Bronchial epithelial cell (primary cell): ENCODE measurements at regions not wholly inside any gene's neighbourhood (a gene's known extent, or its start where the extent isn't known, plus 50 kb on each side); places are given as distances from the start of the nearest gene placed in this dataset.

ENCODE experiments used
- DNase-seq: peaks from one replicate; pipeline ENCODE4 v3.0.0-alpha.2; 2010; ENCODE audit warnings: low read depth
- FAIRE-seq: peaks from 2 replicates; lab custom pipeline; 2011; peaks lifted over from hg19 to GRCh38; lab: Jason Lieb, UNC
- H3K27me3 ChIP-seq: 2 replicates; pipeline ENCODE4 v1.5.1; 2011; ENCODE audit warnings: low read length; ENCODE audit not compliant: control insufficient read depth, insufficient read depth
- H3K36me3 ChIP-seq: 2 replicates; pipeline ENCODE4 v1.5.1; 2011; ENCODE audit warnings: low read length; ENCODE audit not compliant: control insufficient read depth, insufficient read depth
- H3K4me3 ChIP-seq: 2 replicates; pipeline ENCODE4 v1.5.1; 2011; ENCODE audit warnings: mild to moderate bottlenecking, low read depth, low read length, control low read depth
- CTCF ChIP-seq: IDR thresholded peaks from 2 replicates; pipeline ENCODE4 v1.5.1; 2011; ENCODE audit warnings: mild to moderate bottlenecking, moderate library complexity, low read length, control low read depth, inconsistent platforms; ENCODE audit not compliant: insufficient read depth, severe bottlenecking

GRCh38 chr11:121683791-121684190 is 231.0 kb upstream of the SORL1-AS1 start:
- no peaks in the 10 kb centered on the region for H3K27me3 ChIP-seq

More at GRCh38 chr11:121683791-121684190, 231.0 kb upstream of the SORL1-AS1 start:
- Histone ChIP-seq H3K36me3 (no peaks in the 10 kb centered on the region), H3K4me3 (no peak overlapping the region)
- DNase-seq (no peak), FAIRE-seq (no peak)
- TF ChIP-seq CTCF, result no peak
